GM18498 (cell line): ENCODE measurements at regions not wholly inside any gene's neighbourhood (a gene's known extent, or its start where the extent isn't known, plus 50 kb on each side); places are given as distances from the start of the nearest gene placed in this dataset.
"Not testable (repeated sequence)": the region's sequence is repeated elsewhere in the genome, so short reads cannot be mapped to it uniquely, and the experiment has no call there.

Source experiments
- ATAC-seq: cut with Tn5 transposase; IDR thresholded peaks from one replicate; pipeline ENCODE4 v1.9.1; 2021; ENCODE audit warnings: mild to moderate bottlenecking, moderate library complexity; ENCODE audit not compliant: unreplicated experiment

DNA sequence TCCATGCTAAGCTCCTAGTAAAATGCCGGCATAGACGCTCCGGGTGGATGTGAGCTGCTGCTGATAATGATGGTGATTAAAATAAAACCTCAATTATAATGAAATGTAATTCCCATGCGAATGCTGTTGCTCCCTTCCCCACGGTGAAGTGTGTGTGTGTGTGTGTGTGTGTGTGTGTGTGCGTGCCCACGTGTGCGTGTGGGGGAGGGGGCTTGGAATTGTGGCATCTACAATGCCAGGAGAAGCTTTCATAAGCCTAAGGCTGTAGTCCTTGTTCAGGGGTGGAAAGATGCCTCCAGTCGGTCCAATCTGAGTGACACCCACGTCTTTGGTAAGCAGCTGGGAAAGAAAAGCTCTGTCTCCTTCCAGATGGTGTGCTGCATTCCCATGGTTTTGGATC lies 137.9 kb downstream of the CDH26 start:
- no peak for ATAC-seq

DNA sequence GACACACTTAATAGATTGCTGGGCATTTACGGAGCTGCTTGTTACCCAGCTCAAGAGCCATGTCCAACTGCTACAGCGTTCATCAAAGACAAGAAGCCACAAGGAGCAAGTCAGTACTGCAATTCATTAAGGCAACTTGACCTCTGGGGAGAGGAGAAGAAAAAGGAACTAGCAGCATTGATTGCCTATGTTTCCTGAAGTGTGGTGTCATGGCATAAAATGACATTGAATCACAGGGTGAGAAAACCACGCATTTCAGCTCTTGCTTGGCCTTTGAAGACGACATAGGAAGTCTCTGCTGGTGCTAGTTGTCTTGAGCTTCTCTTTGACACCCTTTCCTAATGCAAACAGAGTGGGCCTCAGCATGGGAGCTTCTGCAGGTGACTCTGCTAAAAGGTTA lies 139.1 kb downstream of the CDH26 start:
- no peak for ATAC-seq

DNA sequence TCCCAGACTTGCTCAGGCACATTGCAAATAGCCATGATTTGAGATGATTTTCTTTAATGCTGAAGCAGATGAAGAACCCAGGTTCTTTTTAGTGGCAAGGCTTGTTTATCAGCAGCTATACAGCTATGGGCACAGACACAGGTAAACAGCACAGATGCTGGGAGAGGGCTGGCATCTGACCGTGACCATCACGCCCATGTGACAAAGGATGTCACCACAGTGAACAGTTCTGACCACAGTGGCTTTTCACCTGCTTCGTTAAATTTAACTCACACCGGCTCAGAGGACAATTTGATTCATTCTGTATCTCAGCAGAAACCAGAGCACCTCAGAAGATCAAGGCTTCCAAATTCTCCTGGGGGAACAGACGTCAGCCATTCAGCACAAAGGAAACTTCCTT lies 142.6 kb downstream of the CDH26 start:
- ATAC-seq, result peak; percentile 61

DNA sequence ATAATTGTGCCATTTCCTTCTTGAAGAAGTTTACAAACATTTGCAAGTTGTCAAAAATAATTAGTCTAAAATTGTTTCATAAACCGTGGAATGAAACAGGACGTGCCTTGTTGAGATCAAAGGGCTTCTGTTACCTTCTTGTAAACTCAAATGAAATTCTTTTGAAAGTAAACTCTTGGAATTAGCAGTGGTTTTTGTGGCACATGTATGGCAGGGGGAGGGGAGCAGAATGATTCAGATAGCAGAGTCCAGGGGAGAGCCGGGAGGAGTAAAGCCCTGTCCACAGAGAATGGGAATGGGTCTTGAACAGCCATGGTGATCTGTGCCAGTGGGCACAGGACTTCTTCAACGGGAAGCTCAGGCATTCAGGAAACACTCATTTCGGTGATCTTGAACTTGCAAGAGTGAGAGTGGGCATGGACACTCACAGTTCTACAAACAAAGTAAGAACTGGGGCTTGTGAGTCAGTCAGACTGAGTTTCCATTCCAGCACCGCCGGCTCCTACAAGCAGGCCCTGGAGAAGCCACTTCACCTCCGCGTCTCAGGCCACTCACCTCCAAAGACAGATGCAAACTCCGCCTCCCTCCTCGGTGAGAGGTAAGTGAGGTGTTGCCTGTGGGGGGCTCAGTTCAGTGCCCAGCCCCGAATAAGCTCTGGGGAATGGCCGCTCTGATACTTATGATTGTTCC lies 143.1 kb downstream of the CDH26 start:
- ATAC-seq, result no peak

DNA sequence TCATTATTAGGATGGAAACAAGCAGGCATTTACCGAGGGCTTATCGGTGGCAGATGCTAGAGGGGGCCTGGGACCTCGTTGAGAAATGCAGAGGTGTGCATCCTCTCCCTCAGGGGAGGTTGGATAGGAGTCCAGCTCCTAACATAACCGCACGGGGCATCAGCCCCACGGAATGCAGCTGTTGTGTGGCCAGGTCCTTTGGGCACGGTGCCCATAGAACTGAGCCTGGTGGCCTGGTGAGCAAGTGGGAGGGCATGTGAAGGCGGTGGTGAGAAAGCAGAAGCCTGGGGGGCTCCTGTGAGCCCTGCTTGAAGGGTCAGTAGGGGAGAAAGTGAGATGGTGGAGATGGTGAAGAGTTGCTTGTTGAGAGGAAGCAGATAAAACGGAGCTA lies 143.7 kb downstream of the CDH26 start:
- ATAC-seq, result no peak

DNA sequence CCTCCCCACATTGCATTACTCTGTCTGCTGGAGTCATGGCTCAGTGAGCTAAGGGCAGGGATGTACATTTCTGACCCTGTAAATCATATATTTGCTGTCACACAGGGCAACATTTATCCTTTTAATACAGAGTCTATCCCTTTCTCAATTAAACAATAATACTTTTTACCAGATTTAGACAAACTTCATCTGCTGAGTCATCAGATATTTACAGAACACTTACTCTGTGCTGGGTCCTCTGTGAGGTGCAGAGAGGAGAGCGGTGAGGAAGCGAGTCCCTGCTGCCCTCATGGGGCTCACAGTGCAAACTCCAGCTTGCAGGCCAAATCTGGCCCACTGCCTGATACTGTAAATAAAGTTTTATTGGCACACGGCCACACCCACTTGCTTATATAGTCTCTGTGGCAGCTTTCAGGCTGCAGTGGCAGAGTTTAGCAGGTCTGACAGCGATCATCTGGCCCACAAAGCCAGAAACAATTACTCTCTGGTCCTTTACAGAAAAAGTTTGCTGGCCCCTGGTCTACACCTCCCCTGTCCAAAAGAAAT lies 144.5 kb downstream of the CDH26 start:
- no peak for ATAC-seq

DNA sequence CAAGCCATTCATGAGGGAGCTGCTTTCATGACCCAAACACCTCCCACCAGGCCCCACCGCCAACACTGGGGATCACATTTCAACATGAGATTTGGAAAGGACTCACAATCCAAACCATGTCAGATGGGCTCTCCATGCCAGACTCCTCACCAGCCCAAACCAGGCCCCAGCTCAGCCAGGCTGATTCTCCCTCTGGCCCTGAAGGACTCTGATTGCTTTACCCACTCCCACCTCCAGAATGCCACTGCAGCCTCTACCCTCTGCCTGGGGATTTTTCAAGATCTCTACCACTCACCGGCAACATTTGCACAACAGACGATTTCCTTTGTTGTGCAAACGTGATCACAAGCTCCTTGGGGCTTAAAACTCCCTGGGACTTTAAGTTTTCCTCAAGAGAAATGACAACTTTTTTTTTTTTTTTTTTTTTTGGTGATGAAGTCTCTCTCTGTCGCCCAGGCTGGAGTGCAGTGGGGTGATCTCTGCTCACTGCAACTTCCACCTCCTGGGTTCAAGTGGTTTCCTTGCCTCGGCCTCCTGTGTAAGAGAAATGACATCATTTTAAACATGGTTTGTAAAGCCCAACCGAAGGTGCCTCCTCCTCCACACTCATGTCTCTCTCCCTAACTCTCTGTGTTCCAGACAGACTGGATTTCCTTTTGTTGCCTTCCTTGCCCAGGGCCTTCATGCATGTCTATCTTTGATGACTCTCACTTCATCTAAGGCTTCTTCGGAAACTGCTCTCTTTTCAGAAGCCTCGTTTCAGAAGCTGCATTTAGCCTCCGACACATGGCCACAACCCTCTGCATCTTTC lies 147.0 kb downstream of the CDH26 start:
- no peak for ATAC-seq

DNA sequence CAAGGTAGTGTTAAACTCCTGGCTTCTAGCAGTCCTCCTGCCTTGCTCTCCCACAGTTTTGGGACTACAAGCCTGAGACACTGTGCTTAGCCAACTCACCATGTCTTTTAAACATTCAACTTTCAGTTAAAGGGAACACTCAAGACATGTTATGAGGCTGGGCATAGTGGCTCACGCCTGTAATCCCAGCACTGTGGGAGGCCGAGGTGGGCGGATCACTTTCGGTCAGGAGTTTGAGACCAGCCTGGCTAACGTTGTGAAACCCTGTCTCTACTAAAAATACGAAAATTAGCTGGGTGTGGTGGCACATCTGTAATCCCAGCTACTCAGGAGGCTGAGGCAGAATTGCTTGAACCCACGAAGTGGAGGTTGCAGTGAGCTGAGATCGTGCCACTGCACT lies 148.0 kb downstream of the CDH26 start:
- ATAC-seq, result not testable (repeated sequence)

DNA sequence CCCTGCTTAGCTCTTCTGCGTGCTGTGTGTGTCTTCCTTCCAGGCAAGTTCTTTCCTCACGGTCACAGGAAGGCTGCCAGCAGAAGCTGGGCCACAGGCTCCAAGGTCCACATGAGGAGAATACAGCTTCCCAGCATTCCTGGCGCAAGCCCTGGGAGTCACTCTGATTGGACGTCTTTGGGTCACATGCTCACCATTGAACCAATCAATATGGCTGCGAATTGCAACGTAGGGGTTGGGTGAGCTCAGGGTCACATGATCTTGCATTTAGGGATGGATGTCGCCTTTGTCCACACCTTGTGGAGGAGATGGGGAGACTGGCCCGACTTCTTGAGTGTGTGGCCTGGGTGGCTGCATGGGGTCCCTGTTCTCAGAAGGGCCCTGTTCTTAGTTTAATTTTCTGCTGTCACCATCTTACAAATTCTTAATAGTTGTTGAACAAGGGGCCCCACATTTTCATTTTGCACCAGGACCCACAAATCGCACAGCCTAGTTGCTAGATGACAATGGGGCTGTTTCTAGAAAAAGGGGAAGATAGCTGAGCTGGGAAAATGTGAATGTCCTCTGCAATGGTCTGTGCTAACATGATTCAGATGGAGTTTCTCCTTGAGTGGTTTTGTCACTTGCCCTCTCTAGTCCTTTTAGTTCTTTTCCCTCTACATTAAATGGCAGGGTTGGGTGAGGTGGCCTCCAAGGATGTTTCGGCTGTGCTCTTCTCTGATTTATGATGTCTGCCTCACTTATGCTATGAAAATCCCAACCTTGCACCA lies 149.6 kb downstream of the CDH26 start:
- no peak for ATAC-seq

DNA sequence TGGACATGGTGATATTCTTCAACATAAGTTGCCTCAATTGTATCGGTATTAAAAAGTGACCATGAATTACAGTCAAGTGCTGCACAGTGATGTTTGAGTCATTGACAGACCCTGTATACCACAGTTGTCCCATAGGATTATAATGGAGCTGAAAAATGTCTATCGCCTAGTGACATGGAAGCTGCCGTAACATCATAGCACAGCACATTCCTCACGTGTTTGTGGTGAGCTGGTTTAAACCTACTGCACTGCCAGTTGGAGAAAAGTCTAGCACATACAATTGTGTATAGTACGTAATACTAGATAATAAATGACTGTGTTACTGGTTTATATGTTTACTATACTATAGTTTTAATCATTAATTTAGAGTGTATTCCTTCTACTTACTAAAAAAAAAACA lies 150.2 kb downstream of the CDH26 start:
- no peak for ATAC-seq

DNA sequence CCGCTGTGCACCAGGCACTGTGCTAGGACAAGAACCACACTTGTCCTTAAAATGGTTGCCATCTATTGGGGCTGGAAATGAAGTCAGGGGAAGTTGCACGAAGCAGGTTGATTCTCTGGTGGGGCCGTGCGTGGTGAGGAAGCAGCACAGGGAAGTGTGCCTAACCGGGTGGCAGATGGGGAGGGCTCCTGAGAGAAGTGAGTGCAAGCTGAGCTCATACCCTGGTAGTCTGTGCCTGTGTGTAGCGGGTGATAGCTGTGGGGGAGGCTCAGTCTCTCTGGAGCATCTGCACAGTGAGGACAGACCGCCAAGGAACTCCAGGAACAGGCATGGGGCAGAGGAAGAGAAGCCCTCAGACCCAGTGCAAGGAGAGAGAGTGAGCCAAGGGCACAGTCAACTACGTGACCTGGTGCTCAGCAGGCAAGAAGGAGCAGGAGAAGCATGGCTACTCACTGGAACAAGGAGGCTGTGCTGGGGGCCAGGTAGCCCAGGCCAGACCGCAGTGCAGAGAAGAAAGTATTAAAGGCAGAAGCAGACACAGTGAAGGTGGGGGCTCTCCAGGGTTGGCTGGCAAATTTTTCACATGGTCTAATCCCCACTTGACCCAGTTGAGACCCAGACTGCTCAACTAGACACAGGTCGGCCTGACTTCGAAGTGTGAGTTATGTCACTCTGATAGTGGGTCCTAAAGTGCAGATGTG lies 155.0 kb downstream of the CDH26 start:
- ATAC-seq, result no peak

DNA sequence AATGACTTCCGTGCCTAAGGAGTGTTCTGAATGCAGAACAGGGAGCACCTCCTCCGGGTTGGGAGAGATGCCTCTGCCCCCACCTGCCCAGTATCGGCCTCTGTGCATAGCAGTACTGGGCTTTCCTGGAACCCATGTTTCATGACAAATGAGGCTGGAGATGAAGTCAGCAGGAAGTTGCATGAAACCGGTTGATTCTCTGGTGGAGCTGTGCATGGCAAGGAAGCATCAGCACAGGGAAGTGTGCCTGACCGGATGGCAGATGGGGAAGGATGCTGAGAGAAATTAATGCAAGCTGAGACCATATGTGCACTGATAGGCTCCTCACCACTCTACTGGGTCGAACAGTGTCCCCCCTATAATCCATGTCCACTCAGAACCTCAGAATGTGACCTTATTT lies 155.5 kb downstream of the CDH26 start:
- ATAC-seq, result no peak

DNA sequence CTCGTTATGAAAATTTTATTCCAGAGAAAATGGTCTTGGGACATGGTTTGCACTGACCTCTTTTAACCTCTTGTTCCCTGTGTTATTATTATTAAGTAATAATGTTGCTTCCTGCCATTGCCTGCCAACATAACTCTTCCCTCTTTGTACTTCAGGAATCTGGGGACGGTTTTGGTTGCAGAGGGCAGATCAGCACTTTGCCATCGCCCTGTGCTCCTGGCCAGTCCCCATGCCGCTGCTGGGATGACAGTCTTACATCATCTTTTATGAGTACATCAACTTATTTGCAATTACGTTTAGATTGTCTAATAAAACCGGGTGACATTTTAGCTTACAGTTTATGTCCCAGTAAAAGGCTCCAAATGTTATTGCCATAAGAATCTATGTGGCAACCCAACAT lies 157.2 kb downstream of the CDH26 start:
- ATAC-seq, result no peak

DNA sequence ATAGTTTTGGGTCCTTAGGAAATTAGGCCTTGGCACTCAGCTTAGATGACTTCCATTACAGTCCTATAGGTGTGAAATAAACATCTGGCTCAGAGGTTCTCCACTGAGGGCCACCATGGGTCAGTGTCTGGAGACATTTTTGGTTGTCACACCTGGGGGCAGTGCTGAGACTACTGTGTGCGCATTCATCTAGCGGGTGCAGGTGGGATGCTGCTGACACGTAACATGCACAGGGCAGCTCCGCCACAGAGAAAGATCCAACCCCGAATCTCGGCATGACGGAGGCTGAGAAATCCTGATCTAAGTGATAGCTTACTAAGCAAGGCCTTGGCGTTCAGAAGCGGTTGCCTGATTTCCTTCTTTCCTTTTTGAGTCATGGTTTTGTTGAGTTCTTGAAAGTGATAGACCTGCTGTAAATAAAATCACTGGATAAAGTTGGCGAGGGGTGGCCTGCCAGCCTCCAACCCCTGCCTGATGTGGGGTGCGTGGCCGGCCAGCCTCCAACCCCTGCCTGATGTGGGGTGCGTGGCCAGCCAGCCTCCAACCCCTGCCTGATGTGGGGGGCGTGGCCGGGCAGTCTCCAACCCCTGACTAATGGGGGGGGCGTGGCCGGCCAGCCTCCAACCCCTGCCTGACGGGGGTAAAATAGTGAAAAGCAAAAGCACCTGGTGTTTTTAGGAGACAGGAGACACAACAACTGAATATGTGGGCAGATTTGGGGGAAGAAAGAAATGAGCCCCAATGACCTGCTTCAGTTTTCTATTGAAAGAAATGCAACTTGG lies 158.1 kb downstream of the CDH26 start:
- ATAC-seq, result no peak

DNA sequence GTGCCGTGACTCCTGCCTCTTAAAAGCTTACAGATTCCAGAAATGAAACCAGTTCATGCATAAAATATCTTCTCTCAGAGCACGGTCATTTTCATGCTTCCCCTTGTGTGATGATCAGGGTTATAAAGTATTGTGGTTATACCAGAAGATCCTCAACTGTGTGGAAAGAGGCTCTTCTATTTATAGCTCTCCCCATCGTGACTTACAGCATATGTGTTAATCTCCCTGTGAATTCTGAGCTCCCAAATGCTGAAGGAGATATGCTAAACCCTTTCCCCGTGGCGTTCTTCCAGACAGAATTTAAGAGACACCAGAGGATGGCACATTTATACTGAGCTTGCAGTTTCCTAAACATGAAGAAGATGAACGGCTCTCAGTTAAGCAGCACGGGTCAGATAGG lies 158.8 kb downstream of the CDH26 start:
- no peak for ATAC-seq

DNA sequence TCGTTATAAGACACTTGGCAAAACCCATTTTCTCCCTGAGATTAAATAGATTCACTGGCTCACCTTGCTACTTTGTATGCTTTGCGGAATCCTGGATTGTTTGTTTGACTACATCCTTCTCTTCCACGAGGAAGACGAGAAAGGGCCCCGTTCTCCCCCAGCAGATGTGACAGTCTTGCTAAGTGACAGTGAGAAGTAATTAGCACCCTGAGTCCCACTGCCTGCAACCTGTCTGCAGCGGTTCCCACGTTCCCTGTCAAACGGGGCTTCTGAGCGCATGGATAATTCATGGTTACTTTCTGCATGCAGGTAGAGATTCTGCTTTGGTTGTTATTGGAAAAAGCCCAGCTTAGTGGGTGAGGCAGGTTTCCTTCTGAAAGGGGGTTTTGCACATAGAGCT lies 163.7 kb downstream of the CDH26 start:
- ATAC-seq, result no peak

DNA sequence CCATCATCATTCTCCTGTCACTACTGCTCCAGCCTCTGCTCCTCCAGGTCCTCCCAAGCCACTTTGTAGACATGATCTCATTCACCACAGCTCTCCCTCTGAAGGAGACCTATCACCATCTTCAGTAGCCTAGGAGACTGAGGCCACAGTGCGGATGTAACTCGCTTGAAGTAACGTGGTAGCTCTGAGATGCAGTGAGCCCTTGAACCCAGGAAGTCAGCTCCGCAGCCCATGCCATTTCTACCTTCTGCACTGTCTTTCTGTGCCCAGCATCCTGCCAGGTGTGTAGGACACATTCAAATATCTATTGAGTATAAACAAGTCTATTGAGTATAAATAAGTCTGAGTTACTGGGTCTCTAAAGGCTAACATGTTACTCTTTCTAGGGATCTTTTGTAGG lies 164.4 kb downstream of the CDH26 start:
- no peak for ATAC-seq

DNA sequence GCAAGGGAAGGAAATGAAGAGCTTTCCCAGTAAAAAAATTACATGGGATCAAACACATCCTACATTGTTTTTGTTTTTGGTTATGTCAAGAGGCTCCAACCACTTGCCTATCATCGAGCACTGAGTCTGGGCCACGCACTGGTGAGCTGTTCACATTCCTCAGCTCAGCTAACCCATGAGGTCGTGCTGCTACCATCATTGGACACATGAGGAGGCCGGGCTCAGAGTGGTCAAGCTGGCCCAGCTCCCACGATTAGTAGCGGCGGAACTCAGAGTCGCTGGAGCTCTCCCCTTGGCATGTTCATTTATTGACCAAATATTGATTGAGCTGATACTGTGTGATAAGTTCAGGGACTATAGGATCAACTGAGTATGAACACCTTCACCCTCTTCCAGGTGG lies 164.9 kb downstream of the CDH26 start:
- no peak for ATAC-seq

DNA sequence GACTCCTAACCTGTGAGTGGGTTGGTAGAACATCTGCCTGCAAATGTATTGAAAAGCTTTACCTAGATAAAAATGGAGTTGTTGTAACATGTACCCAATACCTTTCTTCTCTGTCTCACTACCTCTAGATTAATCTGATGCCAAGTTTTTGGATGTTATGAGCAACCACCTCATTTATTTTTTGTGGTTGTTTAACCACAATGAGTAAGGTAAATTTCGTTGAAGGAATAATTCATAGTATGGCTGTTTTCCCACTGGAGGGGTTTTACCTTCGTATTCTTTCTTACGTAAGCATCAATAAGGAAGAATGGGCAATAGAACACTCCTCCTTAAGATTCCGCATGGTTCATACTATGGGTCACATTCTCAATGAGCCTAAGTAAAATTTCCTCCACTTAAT lies 165.4 kb downstream of the CDH26 start:
- ATAC-seq, result no peak

DNA sequence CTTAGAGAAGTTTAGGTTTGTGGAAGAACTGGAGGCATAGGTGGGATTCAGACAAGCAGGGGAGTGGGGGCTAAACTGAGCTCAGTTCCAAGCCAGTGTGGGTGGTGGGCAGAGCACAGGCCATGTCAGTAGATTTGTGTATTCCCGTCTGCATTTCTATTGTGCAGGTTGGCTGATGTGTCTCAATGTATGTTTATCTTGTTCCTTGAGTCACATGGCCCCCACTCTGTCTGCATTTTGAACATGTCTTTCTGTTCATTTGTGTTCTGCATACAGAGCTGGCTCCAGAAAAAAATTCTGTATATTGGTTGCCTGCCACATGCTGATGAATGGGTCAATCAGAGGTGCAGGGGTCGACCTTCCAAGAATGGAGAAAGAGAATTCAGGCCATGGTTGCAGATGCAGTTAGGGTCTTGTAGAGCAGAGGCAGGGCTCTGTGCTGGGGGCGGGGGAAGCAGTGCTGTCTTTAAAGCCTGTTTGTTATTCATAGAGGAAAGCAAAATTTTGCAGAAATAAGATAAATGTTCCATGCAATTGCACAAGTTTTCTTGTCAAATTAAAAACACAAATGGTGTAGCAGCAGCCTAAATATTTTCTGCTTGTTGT lies 166.7 kb downstream of the CDH26 start:
- ATAC-seq, result no peak
